ENCODE measurements at regions not wholly inside any gene's neighbourhood (a gene's known extent, or its start where the extent isn't known, plus 50 kb on each side); places are given as distances from the start of the nearest gene placed in this dataset.

GRCh38 chr2:126748188-126748760 lies 92.3 kb downstream of the GYPC start:
- no peak for DNase-seq

- no peak for DNase-seq
Observed at GRCh38 chr2:126748929-126749518, 93.1 kb downstream of the GYPC start.

DNA sequence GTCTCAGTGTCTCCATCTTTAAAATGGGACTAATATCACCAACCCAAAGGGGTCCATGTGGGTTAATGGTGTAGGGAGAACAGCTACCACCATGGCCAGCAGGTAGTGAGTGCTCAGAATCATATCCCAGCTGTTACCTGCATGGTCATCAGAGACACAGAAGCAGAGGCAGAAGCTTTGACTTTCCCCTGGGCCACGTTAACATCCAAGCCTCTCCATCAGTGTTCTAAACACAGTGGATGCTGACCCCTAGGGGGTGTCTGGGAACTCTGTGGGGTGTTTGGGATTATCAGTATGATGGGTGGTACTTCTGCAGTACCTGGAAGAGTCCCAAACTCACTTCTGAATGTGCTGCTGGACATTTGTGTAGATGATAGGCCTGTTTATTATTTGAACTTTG lies 93.6 kb downstream of the GYPC start:
- DNase-seq, result no peak

DNA sequence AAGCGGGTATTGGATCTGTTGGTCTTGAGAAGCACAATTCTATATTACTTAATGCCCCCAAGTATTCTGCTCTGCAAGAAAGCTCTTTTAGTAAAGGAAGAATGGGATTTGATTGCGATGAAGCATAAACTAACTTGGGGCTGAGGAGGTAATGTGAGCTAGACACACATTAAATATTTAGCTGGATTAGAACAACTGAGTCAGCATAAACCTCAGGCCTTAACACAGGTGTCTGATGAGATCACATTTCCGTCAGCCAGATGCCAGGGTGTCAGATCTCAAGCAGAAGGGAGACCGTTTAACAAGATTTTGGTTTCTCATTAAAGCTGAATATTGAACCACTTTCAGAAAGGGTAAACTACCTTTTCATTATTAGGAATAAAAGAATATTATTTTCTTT lies 94.5 kb downstream of the GYPC start:
- DNase-seq, result no peak

GRCh38 chr2:126751477-126751876 lies 95.5 kb downstream of the GYPC start:
- no peak for DNase-seq

- DNase-seq, result no peak
Observed at GRCh38 chr2:126752876-126753275, 96.9 kb downstream of the GYPC start.

- no peak for DNase-seq
Observed at GRCh38 chr2:126753501-126754212, 97.7 kb downstream of the GYPC start.

DNA sequence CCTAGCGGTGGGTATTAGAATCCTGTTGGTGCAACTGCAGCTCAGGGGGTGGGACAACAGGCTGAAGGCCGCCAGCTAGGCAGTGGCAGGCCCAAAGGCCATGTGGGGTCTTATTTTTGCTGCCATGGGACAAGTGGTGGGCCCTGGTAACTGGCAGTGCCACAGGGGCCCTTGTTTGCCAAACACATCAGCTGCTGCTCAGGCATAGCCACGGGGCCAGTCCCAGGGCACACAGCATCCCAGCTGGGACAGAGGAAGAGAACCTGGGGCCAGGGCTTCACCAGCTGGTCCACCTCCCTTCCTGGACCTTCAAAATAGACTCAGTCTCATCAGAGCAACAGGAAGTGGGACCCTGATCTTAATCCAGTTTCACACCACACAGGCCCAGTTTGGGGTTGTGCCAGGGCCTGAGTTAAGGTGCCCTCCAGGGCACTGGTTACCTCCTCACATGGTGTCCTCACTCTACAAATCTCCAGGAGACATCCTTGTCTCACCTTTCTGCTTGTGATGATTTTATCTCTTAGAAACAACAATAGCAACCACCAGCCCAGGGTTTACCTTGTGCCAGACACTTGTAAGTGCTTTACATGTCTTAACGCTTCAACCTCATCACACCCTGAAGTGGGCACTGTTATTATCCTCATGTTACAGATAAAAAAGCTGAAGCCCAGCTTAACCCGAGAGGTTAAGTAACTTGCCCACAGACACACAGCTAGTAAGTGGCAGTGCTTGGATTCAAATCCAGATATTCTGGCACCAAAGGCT lies 98.5 kb downstream of the GYPC start:
- DNase-seq, result no peak

GRCh38 chr2:126756125-126756524 lies 100.2 kb downstream of the GYPC start:
- DNase-seq, result no peak

- no peak for DNase-seq
Observed at GRCh38 chr2:126761256-126761980, 105.5 kb downstream of the GYPC start.

DNA sequence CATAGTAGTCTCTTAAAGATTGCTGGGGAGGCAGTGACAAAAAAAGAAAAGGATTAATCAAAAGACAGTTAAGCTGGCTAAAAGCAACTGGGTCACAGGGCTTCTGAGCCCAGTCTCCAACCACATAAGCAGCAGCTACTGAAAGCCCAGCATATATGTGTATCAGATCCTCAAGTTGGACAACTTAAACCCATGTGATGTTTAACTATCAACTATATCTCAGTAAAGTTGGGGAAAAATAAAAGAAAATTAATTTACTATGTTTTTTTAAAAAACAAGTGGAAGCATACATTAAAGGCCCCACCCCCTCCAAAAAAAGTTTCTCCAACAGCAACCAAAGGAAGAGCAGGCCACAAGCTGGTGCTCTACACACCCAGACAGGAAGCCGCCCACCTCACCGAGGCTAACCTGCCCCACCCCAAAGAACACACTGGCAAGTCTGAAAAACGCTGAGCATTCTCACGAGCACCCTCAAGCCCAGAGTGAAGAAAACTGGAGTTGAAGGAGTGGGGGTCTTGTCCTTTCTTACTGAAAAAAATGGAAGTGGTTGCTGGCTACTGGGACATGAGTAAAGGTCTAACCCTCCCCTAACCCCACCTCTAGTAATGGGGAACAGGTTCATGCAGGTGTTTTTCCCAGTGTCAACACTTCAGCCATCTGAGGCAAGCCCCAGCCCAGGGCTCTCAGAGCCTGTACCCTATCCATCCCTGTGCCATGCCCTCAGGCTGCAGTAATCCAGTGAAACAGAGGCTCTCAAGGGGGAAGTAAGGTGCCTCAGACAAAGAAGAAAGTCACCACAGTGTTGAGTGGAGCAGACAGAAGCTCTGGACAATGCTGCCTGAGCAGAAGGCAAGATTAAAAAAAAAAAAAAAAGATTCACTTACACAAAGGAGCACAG lies 106.3 kb downstream of the GYPC start:
- no peak for DNase-seq

DNA sequence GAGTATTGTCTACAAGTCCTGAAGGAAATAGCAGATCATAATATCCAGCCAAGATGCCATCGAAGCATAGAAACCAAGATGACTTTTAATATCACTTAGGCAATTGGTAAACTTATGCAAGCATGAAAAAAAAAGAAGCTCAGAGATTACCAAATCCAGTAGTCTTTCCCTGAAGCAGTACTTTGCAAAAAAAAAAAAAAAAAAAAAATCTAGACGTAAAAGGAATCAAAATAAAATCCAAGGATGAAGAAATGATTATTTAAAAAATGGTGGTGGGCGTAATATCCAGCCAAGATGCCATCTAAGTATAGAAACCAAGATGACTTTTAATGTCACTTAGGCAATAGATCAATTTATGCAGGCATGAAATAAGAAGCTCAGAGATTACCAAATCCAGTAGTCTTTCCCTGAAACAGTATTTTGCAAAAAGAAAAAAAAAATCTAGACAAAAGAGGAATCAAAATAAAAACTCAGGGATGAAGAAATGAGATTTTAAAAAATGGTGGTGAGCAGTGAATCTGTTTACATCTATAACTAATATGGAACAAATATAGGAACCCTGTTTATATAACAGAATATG lies 108.8 kb downstream of the GYPC start:
- no peak for DNase-seq

GRCh38 chr2:126765395-126765794 lies 109.4 kb downstream of the GYPC start:
- DNase-seq, result no peak

DNA sequence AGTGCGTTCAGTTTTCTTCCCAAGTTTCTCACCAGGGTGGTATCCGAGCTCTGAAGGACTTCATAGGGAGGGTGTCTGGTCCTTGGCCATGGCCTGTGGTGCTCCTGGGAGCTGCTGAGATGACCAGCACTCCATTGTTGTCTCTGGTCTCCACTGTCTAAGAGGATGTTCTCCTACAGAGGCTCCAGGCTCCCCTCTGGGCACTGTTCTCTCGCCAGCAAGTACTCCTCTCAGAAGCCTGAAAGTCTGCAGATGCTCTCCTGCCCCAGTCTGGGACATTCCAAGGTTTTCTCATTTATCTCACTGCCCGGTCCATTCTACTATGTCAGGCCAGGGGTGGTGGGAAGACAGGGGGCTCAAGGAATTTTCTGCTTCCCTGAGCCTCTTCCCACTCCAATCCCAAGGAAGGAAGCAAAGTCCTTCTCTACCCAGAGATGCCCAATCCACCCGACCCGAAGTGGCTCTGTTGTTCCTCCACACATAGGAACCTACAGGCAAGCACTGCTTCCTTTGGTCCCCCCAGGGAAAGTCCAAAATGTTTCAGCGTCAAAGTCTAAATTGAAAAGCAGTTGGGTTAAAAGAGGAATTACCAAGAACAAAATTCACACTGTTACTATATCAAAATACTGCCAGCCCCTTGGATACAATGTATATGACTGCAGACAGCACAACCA lies 110.5 kb downstream of the GYPC start:
- DNase-seq, result no peak

- no peak for DNase-seq
Observed at GRCh38 chr2:126766969-126767296, 111.0 kb downstream of the GYPC start.

DNA sequence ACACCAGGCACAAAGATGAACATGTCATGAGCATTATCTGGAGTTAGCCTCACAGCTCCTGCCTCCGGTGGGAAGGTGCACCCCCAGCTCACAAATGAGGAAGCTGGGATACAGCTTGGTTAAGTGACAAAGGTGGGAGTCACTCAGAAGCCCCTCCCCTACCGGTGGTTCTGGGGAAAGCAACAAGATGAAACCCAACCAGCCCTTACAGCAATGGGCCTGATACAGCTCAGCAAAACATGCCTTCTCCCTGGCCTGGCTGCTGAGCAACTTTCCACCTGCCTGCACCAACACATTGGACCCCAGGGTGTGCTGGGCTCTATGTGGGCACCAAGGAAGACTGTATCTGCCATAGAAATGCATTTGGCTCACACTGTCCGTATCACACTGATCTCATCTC lies 113.2 kb downstream of the GYPC start:
- DNase-seq, result no peak

DNA sequence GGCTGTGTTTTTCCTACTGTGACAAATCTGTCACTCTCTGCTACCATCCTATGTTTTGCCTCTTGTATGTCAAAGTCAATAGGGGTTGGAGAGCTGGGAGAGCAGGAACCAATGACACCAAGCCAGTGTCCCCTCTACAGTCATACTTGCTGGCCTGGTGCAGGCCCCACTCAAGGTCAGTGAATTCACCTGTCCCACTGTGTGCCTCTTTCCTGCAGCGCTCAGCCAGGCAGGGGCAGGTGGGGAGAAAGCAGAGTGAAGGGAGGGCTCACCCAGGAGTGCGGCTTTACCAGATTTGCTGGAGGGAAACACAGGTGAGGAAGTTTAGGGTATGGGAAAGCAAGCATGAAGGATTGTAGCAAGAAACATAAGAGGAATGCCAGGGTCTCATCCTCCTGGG lies 114.5 kb downstream of the GYPC start:
- DNase-seq, result no peak

DNA sequence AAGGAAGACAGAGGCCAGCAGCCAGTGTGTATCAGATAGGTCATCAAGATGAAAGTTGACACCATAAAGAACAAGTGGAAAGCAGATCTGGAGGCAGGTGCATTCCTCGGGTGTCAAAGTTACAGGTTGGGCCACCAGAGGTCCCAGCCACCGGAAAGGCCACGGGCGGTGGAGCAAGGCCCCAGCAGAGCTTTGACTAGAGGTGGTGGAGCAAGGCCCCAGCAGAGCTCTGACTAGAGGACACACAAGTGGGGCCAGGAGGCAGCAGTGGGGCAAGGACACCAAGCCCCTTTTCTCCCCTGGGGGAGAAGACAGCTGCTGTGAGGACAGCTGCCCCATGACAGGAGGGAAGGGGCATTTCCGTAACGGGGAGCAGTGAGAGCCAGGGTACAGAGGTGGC lies 115.1 kb downstream of the GYPC start:
- no peak for DNase-seq

- no peak for DNase-seq
Observed at GRCh38 chr2:126771501-126772195, 115.7 kb downstream of the GYPC start.

DNA sequence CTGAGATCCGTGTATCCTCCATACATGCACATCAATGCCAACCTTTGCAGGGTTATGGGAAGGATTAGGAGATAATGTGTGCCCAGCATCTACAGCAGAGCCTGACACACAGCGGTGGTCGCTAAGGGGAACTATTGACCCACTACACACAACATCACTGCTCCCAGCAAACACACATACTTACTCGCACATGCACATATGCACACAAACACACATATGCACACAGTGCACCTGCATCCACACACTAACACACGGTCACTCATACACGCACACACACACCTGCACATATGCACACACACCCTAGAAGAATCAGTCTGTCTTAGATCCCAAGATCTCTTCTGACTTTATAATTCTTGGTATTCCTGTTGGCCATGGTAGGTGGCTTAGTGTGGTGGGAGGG lies 118.3 kb downstream of the GYPC start:
- DNase-seq, result no peak

DNA sequence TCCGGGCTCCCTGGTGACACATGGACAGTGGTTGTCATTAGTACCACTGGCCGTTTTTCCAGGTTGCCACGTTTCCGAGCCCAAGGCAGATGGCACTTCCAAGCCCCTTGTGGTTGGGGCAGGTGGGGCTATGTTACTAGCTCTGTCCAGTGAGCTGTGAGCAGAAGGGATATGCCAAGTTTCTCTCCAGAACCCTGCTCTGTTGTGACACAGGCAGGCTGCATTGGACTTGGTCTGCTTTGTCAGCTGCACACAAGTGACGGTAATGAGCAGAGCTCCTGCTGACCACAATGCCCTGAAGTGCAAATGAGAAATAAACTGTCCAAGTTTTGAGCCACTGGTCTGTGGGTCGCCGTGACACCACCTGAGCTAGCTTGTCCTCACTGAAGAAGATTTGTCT lies 118.8 kb downstream of the GYPC start:
- DNase-seq, result no peak
